GM21619 (cell line): ENCODE measurements at regions not wholly inside any gene's neighbourhood (a gene's known extent, or its start where the extent isn't known, plus 50 kb on each side); places are given as distances from the start of the nearest gene placed in this dataset.

Experiments
- ATAC-seq: cut with Tn5 transposase; IDR thresholded peaks from one replicate; pipeline ENCODE4 v1.9.1; 2021; ENCODE audit not compliant: unreplicated experiment

GRCh38 chr14:97027256-97027999 lies 230.2 kb downstream of the VRK1 start:
- no peak for ATAC-seq

DNA sequence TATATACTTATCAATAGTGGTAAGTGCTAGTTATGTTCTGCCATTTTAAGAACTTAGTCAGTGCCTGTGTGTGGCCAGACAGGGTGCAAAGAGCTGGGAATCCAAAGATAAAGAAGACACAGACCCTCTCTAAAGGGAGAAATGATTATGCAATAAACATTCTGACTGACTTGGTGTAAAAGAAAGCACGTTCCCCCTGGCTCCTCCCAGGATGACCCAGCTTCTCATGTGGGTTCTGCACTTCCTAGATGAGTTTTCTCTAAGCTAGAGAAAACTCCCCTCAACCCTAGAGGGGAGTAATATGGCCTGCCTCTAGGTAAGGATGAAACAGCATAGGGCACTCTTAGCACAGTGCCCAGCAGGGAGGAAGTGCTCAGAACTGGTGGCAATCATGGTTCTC lies 231.2 kb downstream of the VRK1 start:
- ATAC-seq = no peak

GRCh38 chr14:97029800-97030199 lies 232.6 kb downstream of the VRK1 start:
- no peak for ATAC-seq

GRCh38 chr14:97031530-97031929 lies 234.3 kb downstream of the VRK1 start:
- no peak for ATAC-seq

DNA sequence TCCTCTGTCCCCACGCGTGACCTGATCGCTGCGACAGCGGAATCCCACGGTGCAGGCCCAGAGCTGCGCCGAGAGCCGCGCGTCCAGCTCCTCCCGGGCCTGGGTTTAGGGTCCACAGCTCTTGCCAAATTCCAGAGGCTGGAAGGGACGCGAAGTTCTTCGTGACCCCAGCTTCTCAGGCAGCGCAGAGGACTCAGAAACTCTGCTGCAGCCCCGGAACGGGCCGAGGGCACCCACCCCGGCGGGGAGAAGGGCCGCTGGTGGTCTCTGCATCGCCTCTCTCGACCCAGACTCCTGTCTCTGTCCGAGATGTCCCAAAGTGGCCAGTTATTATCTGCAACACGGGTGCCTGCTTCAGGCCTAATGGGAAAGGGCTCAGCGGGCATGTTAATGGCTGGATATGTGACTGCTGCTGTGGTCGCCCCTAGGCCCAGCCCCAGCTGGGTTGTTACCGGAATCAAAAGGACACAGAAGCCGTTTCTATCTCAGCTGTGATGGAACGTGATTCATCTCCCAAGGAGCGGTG lies 236.4 kb downstream of the VRK1 start:
- ATAC-seq = no peak

GRCh38 chr14:97036086-97036852 lies 239.1 kb downstream of the VRK1 start:
- no peak for ATAC-seq

DNA sequence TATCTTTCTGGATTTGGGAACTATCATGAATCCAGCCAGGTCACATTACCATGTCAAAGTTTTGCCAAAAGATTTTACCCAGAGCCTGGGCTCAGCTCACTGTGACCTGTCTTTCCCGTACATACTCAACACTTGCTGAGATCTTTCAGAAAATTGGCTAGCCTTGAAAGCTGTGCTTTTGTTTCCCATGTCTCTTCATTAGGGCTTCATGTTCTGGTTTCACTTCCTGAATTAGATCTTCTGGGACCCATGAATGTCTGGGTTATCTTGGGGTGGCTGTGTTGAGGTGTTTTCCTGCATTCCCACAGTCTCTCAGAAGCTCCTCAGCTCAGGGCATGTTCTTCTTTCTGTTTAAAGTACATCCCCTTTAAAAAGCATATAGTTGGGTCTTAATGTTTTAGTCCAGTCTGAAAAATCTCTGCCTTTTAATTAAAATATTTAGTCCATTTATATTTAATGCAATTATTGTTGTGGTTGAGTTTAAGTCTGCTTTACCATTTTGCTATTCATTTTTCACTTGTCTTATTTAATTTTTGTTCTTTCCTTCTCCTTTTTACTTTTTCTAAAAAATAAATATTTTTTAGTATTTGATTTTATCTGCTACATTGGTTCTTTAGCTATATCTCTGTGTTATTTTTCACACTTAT lies 242.7 kb downstream of the VRK1 start:
- no peak for ATAC-seq

DNA sequence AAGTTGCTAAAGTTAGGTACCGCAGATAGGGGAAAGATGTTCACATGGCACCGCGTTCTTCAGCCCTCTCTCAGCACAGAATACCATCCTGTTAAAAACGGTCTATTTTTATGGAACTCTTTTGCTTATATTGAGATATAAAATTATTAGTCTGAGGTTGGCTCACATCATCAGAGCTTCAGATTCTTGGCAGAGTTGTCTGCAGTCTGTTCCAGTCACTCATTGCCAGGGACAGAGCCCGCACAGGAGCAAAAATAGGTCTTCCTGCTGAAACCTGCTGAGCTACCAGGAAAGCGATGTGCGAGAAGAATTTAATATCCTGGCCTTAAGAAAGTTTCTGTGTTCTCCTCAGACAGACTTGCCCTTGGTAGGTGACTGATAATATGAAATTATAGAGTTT lies 249.8 kb downstream of the VRK1 start:
- ATAC-seq = no peak

DNA sequence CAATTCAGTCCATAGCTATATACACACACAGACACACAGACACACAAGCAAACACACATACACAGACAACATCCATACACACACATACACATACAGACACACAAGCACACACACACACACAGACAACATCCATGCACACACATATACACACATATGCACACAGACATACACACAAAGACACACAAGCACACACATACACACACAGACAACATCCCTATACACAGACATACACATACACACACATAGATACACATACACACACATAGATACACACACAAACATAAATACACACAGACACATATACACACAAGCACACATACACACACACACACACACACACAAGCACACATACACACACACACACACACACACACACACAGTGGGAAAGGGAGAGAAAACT lies 254.8 kb downstream of the VRK1 start:
- ATAC-seq = no peak

GRCh38 chr14:97053941-97054340 lies 256.8 kb downstream of the VRK1 start:
- no peak for ATAC-seq

GRCh38 chr14:97055355-97055754 lies 258.2 kb downstream of the VRK1 start:
- no peak for ATAC-seq

DNA sequence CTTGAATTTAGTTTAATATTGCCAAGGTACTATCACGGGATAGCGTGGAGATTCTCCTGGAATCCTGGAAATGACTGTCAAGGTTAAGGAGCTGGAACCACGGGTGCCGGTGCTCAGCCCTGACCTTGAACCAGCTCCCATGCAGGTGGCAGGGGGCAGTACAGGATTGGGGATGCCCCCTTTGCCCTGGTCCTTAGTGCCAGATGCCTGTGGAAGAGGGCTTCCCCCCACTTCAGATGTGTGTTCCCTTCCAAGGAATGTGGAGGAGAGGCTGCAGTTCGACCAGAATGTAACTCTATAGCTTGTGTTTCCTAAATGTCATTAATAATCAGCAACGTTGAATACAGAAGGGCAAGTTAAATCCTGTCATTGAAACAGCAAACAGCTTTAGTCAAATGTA lies 258.9 kb downstream of the VRK1 start:
- ATAC-seq = no peak

DNA sequence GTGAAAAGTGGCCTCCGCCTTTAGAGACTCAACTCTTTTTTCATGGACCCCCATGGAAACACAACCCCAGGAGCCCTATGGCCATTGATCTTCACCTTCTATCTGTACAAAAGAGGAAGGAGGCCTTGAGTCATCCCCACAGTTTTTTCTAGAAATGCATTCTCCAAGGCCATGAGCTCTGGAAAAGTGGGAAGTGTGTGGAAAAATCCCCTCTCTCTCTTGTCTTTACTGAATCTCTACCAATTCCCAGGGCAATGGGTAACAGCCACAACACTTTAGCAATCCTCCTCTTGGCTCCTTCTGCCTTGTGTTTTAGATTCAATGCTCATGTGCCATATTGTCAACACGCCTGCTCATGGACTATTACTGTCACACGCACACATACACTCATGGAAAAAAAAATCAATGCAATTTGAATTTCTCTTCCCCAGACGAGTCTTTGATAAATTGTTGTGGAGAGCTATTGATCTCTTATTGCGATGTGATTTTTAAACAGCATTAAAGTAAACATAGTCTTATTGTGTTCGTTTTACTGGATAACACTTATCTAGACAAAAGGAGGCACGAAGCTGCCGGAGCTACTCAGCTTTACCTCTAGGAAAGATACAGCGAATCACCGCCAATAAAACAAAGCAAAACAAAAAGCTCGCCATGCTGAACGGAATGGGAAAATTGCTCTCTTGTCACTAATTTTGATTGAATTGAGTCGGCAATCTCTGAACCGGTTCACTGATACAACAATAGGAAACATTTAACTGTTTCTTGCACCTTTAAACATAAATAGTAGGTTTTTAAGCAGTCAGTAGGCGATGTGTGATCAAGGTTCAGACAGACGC lies 260.3 kb downstream of the VRK1 start:
- ATAC-seq = no peak

GRCh38 chr14:97058074-97058467 lies 260.9 kb downstream of the VRK1 start:
- no peak for ATAC-seq

DNA sequence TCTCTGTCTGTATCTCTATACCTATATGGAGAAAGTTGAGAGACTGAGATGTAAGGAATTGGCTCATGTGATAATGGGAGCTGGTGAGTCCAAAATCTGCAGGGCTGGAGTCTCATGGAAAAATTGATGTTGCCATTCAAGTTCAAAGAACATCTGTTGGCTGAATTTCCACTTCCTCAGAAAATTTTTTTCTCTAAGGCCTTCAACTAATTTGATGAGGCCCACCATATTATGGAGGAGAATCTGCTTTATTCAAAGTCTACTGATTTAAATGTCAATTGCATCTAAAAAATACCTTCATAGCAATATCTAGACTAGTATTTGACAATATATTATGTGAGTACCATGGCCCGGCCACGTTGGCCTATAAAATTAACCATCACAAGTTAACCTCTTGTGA lies 261.4 kb downstream of the VRK1 start:
- no peak for ATAC-seq

DNA sequence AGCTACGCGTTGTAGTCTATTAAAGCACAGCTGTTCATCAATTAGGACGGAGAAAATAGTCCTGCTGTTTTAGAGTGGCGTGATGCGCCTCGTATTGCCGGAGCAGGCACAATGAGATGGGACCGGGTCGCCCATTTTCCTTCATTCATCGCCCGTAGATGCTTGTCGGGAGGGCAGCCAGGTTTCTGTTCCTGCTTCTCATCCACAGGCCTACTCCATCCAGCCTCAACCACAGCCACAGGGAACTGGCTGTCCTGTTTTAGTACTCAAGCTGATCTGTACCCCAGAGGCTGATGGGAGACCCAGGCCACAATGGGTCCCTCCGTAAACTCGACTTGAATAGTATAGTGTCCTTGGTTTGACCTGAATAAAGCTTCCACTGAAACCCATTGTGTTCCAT lies 264.0 kb downstream of the VRK1 start:
- no peak for ATAC-seq

GRCh38 chr14:97061714-97062113 lies 264.5 kb downstream of the VRK1 start:
- no peak for ATAC-seq

DNA sequence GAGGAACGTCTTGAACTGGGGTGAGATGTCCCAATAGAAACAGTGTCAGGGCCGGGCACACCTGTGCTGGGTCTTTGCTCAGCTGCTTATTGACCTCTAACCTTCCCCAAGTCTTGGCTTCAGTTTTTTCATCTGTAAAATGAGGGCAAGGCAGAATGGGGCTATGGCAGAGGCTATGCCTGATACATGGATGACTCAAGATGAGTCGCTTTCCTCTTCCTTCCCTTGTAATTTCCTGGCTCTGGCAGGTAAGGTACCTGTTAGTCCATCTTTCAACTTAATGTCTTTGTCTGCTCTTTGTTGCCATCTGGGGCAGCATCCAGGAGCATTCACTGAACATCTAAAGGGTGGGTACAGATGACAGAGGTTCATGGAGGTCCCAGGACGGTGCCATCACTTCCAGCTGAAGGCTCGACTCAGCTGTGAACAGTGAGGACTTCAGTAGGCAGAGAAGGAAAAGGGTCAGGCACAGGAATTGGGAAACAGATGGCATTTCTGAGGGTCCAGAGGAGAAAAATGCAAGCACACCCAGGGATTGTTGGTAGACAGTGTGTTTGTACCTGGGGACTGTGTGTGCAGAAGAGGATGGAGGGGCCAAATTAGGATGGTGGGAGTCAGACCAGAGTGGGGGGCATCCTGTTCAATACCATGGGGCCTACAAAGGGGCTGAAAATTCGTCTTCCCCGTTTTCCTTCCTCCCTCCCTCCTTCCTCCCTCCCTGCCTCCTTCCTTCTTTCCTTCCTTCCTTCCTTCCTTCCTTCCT lies 268.3 kb downstream of the VRK1 start:
- ATAC-seq = no peak

DNA sequence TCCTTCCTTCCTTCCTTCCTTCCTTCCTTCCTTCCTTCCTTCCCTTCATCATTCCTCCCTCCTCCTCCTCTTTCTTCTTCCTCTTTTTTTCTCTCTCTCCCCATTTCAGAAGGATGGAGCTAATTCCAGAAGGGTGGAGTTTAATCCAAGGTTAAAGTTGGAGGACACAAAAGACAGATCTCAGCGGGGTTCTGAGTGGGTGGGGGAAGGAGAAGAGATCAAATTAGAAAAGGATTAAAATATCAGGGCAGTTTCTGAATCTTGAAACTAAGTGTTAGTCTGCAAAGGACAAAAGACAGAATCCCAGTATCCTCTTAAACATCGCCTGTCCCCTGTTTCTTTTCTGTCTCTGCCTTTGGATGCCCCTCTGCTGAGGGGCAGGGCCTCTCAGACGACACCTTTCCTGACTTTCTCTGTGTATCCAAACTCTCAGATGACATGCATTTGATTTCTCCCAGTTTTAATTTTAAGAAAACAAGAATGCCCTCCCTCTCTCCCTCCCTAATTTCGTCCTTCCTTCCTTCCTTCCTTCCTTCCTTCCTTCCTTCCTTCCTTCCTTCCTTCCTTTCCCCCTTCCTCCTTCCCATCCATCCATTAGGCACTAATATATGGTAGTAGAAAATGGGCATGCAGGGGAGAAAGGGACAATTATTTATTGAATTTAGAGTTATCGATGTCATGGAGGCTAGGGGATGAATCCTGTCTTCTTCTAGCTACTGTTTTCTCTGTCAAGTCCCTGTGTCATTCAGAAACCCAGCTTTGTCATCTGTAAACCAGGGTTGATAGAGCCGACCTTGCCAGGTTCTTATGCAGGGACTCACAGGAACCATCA lies 269.1 kb downstream of the VRK1 start:
- ATAC-seq = no peak
